Osteoblast (primary cell): ENCODE measurements at regions not wholly inside any gene's neighbourhood (a gene's known extent, or its start where the extent isn't known, plus 50 kb on each side); places are given as distances from the start of the nearest gene placed in this dataset.

Experiments used
- DNase-seq: peaks from one replicate; pipeline ENCODE4 v3.0.0; 2011; ENCODE audit warnings: low spot score, mixed read lengths; ENCODE audit not compliant: insufficient read length; ENCODE audit errors: missing footprints
- H2AFZ ChIP-seq: 2 replicates; pipeline ENCODE4 v1.6.0; 2011; ENCODE audit warnings: mild to moderate bottlenecking, low read length
- H3K27ac ChIP-seq: 2 replicates; pipeline ENCODE4 v1.5.1; 2011; ENCODE audit warnings: mild to moderate bottlenecking, low read depth, low read length, moderate library complexity
- H3K27me3 ChIP-seq: 2 replicates; pipeline ENCODE4 v1.6.0; 2012; ENCODE audit warnings: mild to moderate bottlenecking, control low read depth, inconsistent platforms, low read length, moderate library complexity; ENCODE audit not compliant: insufficient read depth
- H3K36me3 ChIP-seq: 2 replicates; pipeline ENCODE4 v1.5.1; 2011; ENCODE audit warnings: mild to moderate bottlenecking, low read length, control low read depth, moderate library complexity; ENCODE audit not compliant: insufficient read depth
- H3K4me1 ChIP-seq: 2 replicates; pipeline ENCODE4 v1.5.1; 2011; ENCODE audit warnings: mild to moderate bottlenecking, low read length, control low read depth, moderate library complexity; ENCODE audit not compliant: insufficient read depth
- H3K4me2 ChIP-seq: 2 replicates; pipeline ENCODE4 v1.6.0; 2011; ENCODE audit warnings: mild to moderate bottlenecking, low read length; ENCODE audit not compliant: insufficient read depth
- H3K4me3 ChIP-seq: fragments of 200-600 bp; sonication (generic); 3 replicates; pipeline ENCODE4 v1.5.1; 2012; ENCODE audit warnings: mild to moderate bottlenecking, low read length, inconsistent platforms; ENCODE audit not compliant: insufficient read depth
- H3K79me2 ChIP-seq: 2 replicates; pipeline ENCODE4 v1.6.0; 2012; ENCODE audit warnings: mild to moderate bottlenecking, low read length, control low read depth, inconsistent platforms; ENCODE audit not compliant: insufficient read depth
- H3K9me3 ChIP-seq: 2 replicates; pipeline ENCODE4 v1.5.1; 2011; ENCODE audit warnings: low read depth, low read length, control low read depth
- H4K20me1 ChIP-seq: 2 replicates; pipeline ENCODE4 v1.6.0; 2012; ENCODE audit warnings: mild to moderate bottlenecking, low read length, control low read depth; ENCODE audit not compliant: insufficient read depth
- TF ChIP-seq, protein P1 (sequence below): IDR thresholded peaks from 2 replicates; pipeline ENCODE4 v1.5.1; 2011; ENCODE audit warnings: mild to moderate bottlenecking, low read depth, low read length, moderate library complexity; ENCODE audit errors: extremely low read depth

- peaks cover 24% of the 10 kb centered on the region for H3K79me2 ChIP-seq
- DNase-seq: no peak
- H3K4me2 ChIP-seq: no peak overlapping the region
- peaks cover 6% of the 10 kb centered on the region for H4K20me1 ChIP-seq
- no peaks in the 10 kb centered on the region for H3K27me3 ChIP-seq
- H3K9me3 ChIP-seq: no peaks in the 10 kb centered on the region
- H3K27ac ChIP-seq: no peak overlapping the region
- H3K36me3 ChIP-seq: no peaks in the 10 kb centered on the region
- TF ChIP-seq, protein P1, sequence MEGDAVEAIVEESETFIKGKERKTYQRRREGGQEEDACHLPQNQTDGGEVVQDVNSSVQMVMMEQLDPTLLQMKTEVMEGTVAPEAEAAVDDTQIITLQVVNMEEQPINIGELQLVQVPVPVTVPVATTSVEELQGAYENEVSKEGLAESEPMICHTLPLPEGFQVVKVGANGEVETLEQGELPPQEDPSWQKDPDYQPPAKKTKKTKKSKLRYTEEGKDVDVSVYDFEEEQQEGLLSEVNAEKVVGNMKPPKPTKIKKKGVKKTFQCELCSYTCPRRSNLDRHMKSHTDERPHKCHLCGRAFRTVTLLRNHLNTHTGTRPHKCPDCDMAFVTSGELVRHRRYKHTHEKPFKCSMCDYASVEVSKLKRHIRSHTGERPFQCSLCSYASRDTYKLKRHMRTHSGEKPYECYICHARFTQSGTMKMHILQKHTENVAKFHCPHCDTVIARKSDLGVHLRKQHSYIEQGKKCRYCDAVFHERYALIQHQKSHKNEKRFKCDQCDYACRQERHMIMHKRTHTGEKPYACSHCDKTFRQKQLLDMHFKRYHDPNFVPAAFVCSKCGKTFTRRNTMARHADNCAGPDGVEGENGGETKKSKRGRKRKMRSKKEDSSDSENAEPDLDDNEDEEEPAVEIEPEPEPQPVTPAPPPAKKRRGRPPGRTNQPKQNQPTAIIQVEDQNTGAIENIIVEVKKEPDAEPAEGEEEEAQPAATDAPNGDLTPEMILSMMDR: no peak
- H3K4me1 ChIP-seq: peaks cover 20% of the 10 kb centered on the region
- H3K4me3 ChIP-seq: no peak overlapping the region
- H2AFZ ChIP-seq: no peak overlapping the region
These were observed 83.2 kb upstream of the MELK start for GRCh38 chr9:36489453-36489852.

DNA sequence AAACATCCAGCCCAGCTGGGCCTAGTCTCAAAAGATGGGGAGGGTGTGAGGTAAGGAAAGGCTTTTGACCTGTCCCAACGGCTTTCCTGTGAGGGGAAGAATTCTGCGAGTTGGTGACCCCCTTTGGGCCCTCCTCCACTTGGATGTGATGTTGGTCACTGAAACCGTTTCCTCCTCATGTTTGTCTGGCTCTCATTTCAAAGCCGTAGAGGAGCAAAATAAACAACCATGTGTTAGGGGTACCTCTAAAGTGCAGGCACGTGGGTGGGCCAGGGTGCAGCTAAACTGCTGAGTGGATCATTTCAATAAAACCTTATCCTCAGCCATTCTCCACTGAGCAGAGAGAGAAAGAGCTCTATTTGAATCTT is 84.3 kb upstream of the MELK start:
- H3K9me3 ChIP-seq: no peaks in the 10 kb centered on the region
- H3K27me3 ChIP-seq: no peaks in the 10 kb centered on the region
- no peak for DNase-seq
- no peaks in the 10 kb centered on the region for H3K36me3 ChIP-seq
- H3K4me2 ChIP-seq: peak overlapping the region; percentile 89
- peak overlapping the region; percentile 77 for H3K27ac ChIP-seq
- TF ChIP-seq, protein P1: no peak
- H4K20me1 ChIP-seq: peaks cover 6% of the 10 kb centered on the region
- peak overlapping the region; percentile 81 for H3K4me3 ChIP-seq
- peaks cover 35% of the 10 kb centered on the region for H3K79me2 ChIP-seq
- peak overlapping the region; percentile 98 for H2AFZ ChIP-seq
- H3K4me1 ChIP-seq: peaks cover 20% of the 10 kb centered on the region

- H3K27ac ChIP-seq: peak overlapping the region; percentile 77
- peaks cover 9% of the 10 kb centered on the region for H4K20me1 ChIP-seq
- H3K4me3 ChIP-seq: peak overlapping the region; percentile 93
- peak overlapping the region; percentile 98 for H2AFZ ChIP-seq
- peaks cover 41% of the 10 kb centered on the region for H3K79me2 ChIP-seq
- H3K27me3 ChIP-seq: no peaks in the 10 kb centered on the region
- no peaks in the 10 kb centered on the region for H3K9me3 ChIP-seq
- peaks cover 20% of the 10 kb centered on the region for H3K4me1 ChIP-seq
- H3K4me2 ChIP-seq: peak overlapping the region; percentile 89
- H3K36me3 ChIP-seq: no peaks in the 10 kb centered on the region
- peak; percentile 99 for DNase-seq
- TF ChIP-seq, protein P1: no peak
These were observed 85.0 kb upstream of the MELK start for GRCh38 chr9:36487482-36488388.

DNA sequence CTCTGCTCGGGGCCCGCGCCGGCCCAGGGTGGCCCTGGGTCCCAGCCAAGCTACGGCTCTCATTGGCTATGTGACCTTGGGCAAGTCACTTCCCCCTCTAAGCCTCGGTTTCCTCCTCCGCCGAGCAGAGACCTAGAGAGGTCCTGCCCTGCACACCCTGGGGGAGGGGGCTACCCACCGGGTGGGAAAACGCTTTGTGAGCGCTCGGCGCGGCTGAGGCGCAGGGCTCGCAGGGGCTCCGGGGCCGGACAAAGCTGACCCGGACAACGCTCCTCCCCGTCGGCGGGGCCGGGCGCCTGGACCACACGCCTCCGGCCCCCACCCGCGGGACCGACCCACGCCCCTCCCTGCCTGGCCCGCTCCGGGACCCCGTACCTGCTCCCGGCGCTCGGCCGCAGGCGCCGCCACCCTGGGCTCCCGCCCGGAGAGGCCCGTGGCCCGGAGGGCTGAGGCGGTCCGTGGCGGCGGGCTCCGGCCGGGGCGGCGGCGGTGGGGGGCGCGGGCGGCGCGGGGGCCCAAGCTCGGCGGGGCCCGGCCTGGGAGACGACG is 85.7 kb upstream of the MELK start:
- TF ChIP-seq, protein P1: no peak
- peaks cover 20% of the 10 kb centered on the region for H3K4me1 ChIP-seq
- no peaks in the 10 kb centered on the region for H3K27me3 ChIP-seq
- DNase-seq: peak; percentile 87
- H3K27ac ChIP-seq: peak overlapping the region; percentile 60
- peaks cover 44% of the 10 kb centered on the region for H3K79me2 ChIP-seq
- no peaks in the 10 kb centered on the region for H3K9me3 ChIP-seq
- H2AFZ ChIP-seq: peak overlapping the region; percentile 76
- peaks cover 10% of the 10 kb centered on the region for H4K20me1 ChIP-seq
- peak overlapping the region; percentile 93 for H3K4me3 ChIP-seq
- H3K4me2 ChIP-seq: peak overlapping the region; percentile 84
- H3K36me3 ChIP-seq: no peaks in the 10 kb centered on the region
